CD14-positive monocyte (primary cell): ENCODE measurements at regions not wholly inside any gene's neighbourhood (a gene's known extent, or its start where the extent isn't known, plus 50 kb on each side); places are given as distances from the start of the nearest gene placed in this dataset.

Experiments
- DNase-seq, 3 donors: peaks; one replicate each; pipeline ENCODE4 v3.0.0-alpha.2; 2011 to 2022
- H2AFZ ChIP-seq: 2 replicates; pipeline ENCODE4 v1.6.0; 2012; ENCODE audit warnings: mild to moderate bottlenecking, low read depth, low read length, inconsistent platforms; ENCODE audit not compliant: insufficient read depth, poor library complexity, severe bottlenecking
- H3K27ac ChIP-seq, 2 donors: 1 replicate in 1 of 2; 2 replicates in 1 of 2; pipeline ENCODE4 v1.5.1; 2012 to 2013; ENCODE audit warnings: low read length in 2 of 2, control low read depth in 1 of 2, inconsistent platforms in 1 of 2, low read depth in 1 of 2, mild to moderate bottlenecking in 1 of 2
- H3K27me3 ChIP-seq, 2 donors: one replicate each; pipeline versions ENCODE4 v1.6.0 to v1.6.1; 2011 to 2013; ENCODE audit warnings: low read length in 2 of 2; ENCODE audit not compliant: control insufficient read depth in 2 of 2, insufficient read depth in 2 of 2
- H3K36me3 ChIP-seq, 2 donors: replicated peaks in 1 of 2; 1 replicate in 1 of 2; 2 replicates in 1 of 2; pipeline versions ENCODE4 v1.5.1 to v1.6.1; 2012 to 2013; ENCODE audit warnings: low read length in 2 of 2, control low read depth in 1 of 2, inconsistent platforms in 1 of 2, mild to moderate bottlenecking in 1 of 2; ENCODE audit not compliant: insufficient read depth in 2 of 2, control insufficient read depth in 1 of 2
- H3K4me1 ChIP-seq, 2 donors: 1 replicate in 1 of 2; 2 replicates in 1 of 2; pipeline versions ENCODE4 v1.5.1 to v1.6.1; 2012 to 2013; ENCODE audit warnings: low read length in 2 of 2, control low read depth in 1 of 2, inconsistent platforms in 1 of 2, mild to moderate bottlenecking in 1 of 2, moderate library complexity in 1 of 2; ENCODE audit not compliant: insufficient read depth in 2 of 2, control insufficient read depth in 1 of 2
- H3K4me2 ChIP-seq: replicated peaks from 2 replicates; pipeline ENCODE3; 2012; ENCODE audit warnings: low read length, moderate library complexity, mild to moderate bottlenecking; ENCODE audit not compliant: poor library complexity, severe bottlenecking; ENCODE audit errors: extremely low read depth
- H3K4me3 ChIP-seq, 3 experiments: fragments of 200-600 bp in 1 of 3; sonication (generic) in 1 of 3; replicated peaks in 1 of 3; 1 replicate in 2 of 3; 2 replicates in 1 of 3; pipeline ENCODE4 v1.5.1; 2011 to 2013; ENCODE audit warnings: low read length in 3 of 3, mild to moderate bottlenecking in 3 of 3, control low read depth in 2 of 3, low read depth in 2 of 3, inconsistent platforms in 1 of 3, moderate library complexity in 1 of 3
- H3K79me2 ChIP-seq: 2 replicates; pipeline ENCODE4 v1.6.0; 2012; ENCODE audit warnings: mild to moderate bottlenecking, control low read depth, inconsistent platforms, low read length, moderate library complexity; ENCODE audit not compliant: insufficient read depth
- H3K9ac ChIP-seq: 2 replicates; pipeline ENCODE4 v1.6.0; 2017; ENCODE audit warnings: low read length, mild to moderate bottlenecking; ENCODE audit not compliant: insufficient read depth, poor library complexity, severe bottlenecking
- H3K9me3 ChIP-seq, 2 donors: replicated peaks in 1 of 2; 1 replicate in 1 of 2; 2 replicates in 1 of 2; pipeline versions ENCODE4 v1.5.1 to v1.6.1; 2012 to 2013; ENCODE audit warnings: low read length in 2 of 2, control low read depth in 1 of 2; ENCODE audit not compliant: control insufficient read depth in 1 of 2, insufficient read depth in 1 of 2
- H4K20me1 ChIP-seq: 2 replicates; pipeline ENCODE4 v1.6.0; 2012; ENCODE audit warnings: mild to moderate bottlenecking, low read length, control low read depth, moderate library complexity; ENCODE audit not compliant: insufficient read depth
- H3K27ac Mint-ChIP-seq, 7 donors: one replicate each; pipeline ENCODE4 v1.8.0; 2020; ENCODE audit warnings: mild to moderate bottlenecking in 7 of 7, mixed read lengths in 7 of 7, moderate library complexity in 6 of 7, inconsistent platforms in 2 of 7
- H3K27me3 Mint-ChIP-seq, 3 donors: one replicate each; pipeline ENCODE4 v1.8.0; 2021 to 2022; ENCODE audit warnings: low read depth in 3 of 3, mild to moderate bottlenecking in 3 of 3, mixed read lengths in 3 of 3, moderate library complexity in 3 of 3, inconsistent platforms in 1 of 3
- H3K36me3 Mint-ChIP-seq, 2 donors: one replicate each; pipeline ENCODE4 v1.8.0; 2020; ENCODE audit warnings: mixed read lengths in 2 of 2, inconsistent platforms in 1 of 2, mild to moderate bottlenecking in 1 of 2
- H3K4me1 Mint-ChIP-seq: one replicate; pipeline ENCODE4 v1.8.0; 2020; ENCODE audit warnings: mild to moderate bottlenecking, mixed read lengths
- H3K4me3 Mint-ChIP-seq, 2 donors: one replicate each; pipeline ENCODE4 v1.8.0; 2020; ENCODE audit warnings: mild to moderate bottlenecking in 2 of 2, mixed read lengths in 2 of 2, moderate library complexity in 1 of 2
- H3K9me3 Mint-ChIP-seq, 7 donors: one replicate each; pipeline ENCODE4 v1.8.0; 2020 to 2022; ENCODE audit warnings: mixed read lengths in 7 of 7, mild to moderate bottlenecking in 6 of 7, moderate library complexity in 6 of 7, inconsistent platforms in 2 of 7
- CTCF ChIP-seq: fragments of 200-600 bp; IDR thresholded peaks from one replicate; pipeline ENCODE4 v1.8.0; 2022; ENCODE audit warnings: antibody characterized with exemption, mild to moderate bottlenecking
- WGBS: methylation state at CpG from one replicate; pipeline ENCODE4 v1.1.5; 2013; ENCODE audit warnings: missing lambda C conversion rate; ENCODE audit not compliant: insufficient coverage; 5-methylcytosine and 5-hydroxymethylcytosine counted together
- intact Hi-C, 2 donors: fragments of 100-400 bp; cut with micrococcal nuclease; formaldehyde crosslinking; loops; one replicate each; pipeline versions ENCODE4 v1.15.0 to v1.15.1; 2023

GRCh38 chr13:58083064-58083463 is 451.5 kb downstream of the PCDH17 start:
- Mint-ChIP-seq H3K4me3 (no peak overlapping the region), H3K9me3 (no peaks in the 10 kb centered on the region), H3K27ac (no peak overlapping the region), H3K4me1 (no peaks in the 10 kb centered on the region), H3K36me3 (no peaks in the 10 kb centered on the region), H3K27me3 (peaks cover 3 to 5% (median 4%) of the 10 kb centered on the region in 3 donors)
- Histone ChIP-seq H3K79me2 (no peaks in the 10 kb centered on the region), H2AFZ (no peak overlapping the region), H3K27me3 (peaks cover 6% of the 10 kb centered on the region in 2 donors), H3K9ac (no peak overlapping the region), H3K4me2 (no peak overlapping the region), H3K36me3 (no peaks in the 10 kb centered on the region), H3K4me3 (no peak overlapping the region), H3K9me3 (no peaks in the 10 kb centered on the region), H3K4me1 (no peaks in the 10 kb centered on the region), H3K27ac (no peak overlapping the region), H4K20me1 (no peaks in the 10 kb centered on the region)
- 100% methylated on average over 1 of the region's 4 CpGs for WGBS
- intact Hi-C loops, result no loop called here
- TF ChIP-seq CTCF, result no peak
- no peak for DNase-seq

- H3K4me1 ChIP-seq, result no peaks in the 10 kb centered on the region
- peaks cover 5 to 6% (median 5%) of the 10 kb centered on the region in 3 donors for H3K27me3 Mint-ChIP-seq
- no peaks in the 10 kb centered on the region for H3K9me3 Mint-ChIP-seq
- no peaks in the 10 kb centered on the region for H4K20me1 ChIP-seq
- H3K27ac Mint-ChIP-seq, result no peak overlapping the region
- DNase-seq, result no peak
- intact Hi-C loops, result no loop called here
- no peak overlapping the region for H3K4me3 ChIP-seq
- no peak overlapping the region for H3K9ac ChIP-seq
- no peak for TF ChIP-seq CTCF
- no peaks in the 10 kb centered on the region for H3K36me3 ChIP-seq
- H3K79me2 ChIP-seq, result no peaks in the 10 kb centered on the region
- H2AFZ ChIP-seq, result no peak overlapping the region
- H3K4me1 Mint-ChIP-seq, result no peaks in the 10 kb centered on the region
- no peaks in the 10 kb centered on the region for H3K9me3 ChIP-seq
- H3K36me3 Mint-ChIP-seq, result no peaks in the 10 kb centered on the region
- no peak overlapping the region for H3K27ac ChIP-seq
- 25% methylated on average over 2 of the region's 2 CpGs for WGBS
- H3K4me2 ChIP-seq, result no peak overlapping the region
- H3K27me3 ChIP-seq, result peaks cover 6% of the 10 kb centered on the region in 2 donors
- H3K4me3 Mint-ChIP-seq, result no peak overlapping the region
Observed at GRCh38 chr13:58085274-58085673, 453.7 kb downstream of the PCDH17 start.
